Breast epithelium (tissue), 4 donors: ENCODE measurements at regions not wholly inside any gene's neighbourhood (a gene's known extent, or its start where the extent isn't known, plus 50 kb on each side); places are given as distances from the start of the nearest gene placed in this dataset.

Experiments
- DNase-seq, 2 donors: peaks; one replicate each; pipeline ENCODE4 v3.0.0-alpha.2; 2019; ENCODE audit warnings: low spot score in 2 of 2
- H3K27ac ChIP-seq, 2 donors: fragments of 200-600 bp; sonication (generic) in 1 of 2; one replicate each; pipeline ENCODE4 v1.5.1; 2016 to 2019; ENCODE audit warnings: mild to moderate bottlenecking in 1 of 2
- H3K27me3 ChIP-seq, 2 donors: fragments of 200-600 bp; sonication (generic) in 1 of 2; one replicate each; pipeline versions ENCODE4 v1.5.1 to v1.6.0; 2017 to 2019; ENCODE audit warnings: control low read depth in 1 of 2, mild to moderate bottlenecking in 1 of 2
- H3K36me3 ChIP-seq: fragments of 200-600 bp; one replicate; pipeline ENCODE4 v1.5.1; 2019
- H3K4me1 ChIP-seq, 2 donors: fragments of 200-600 bp; sonication (generic); one replicate each; pipeline ENCODE4 v1.5.1; 2016 to 2019; ENCODE audit warnings: control low read depth in 1 of 2
- H3K4me3 ChIP-seq, 3 donors: fragments of 200-600 bp; sonication (generic); 1 replicate in 2 of 3; 2 replicates in 1 of 3; pipeline ENCODE4 v1.5.1; 2016 to 2019; ENCODE audit warnings: mild to moderate bottlenecking in 3 of 3, moderate library complexity in 2 of 3
- H3K9me3 ChIP-seq, 2 donors: fragments of 200-600 bp; sonication (generic) in 1 of 2; one replicate each; pipeline ENCODE4 v1.5.1; 2016 to 2019; ENCODE audit warnings: control low read depth in 1 of 2
- POLR2A ChIP-seq: fragments of 450-650 bp; IDR thresholded peaks from one replicate; pipeline ENCODE4 v1.6.1; 2016; ENCODE audit warnings: antibody characterized with exemption, mild to moderate bottlenecking, moderate library complexity
- POLR2AphosphoS5 ChIP-seq, 3 donors: sonication (generic); formaldehyde crosslinking; IDR thresholded peaks; one replicate each; pipeline ENCODE4 v1.6.1; 2017; ENCODE audit warnings: antibody characterized with exemption in 3 of 3
- intact Hi-C: fragments of 100-400 bp; cut with DNase I; formaldehyde crosslinking; loops from one replicate; pipeline ENCODE4 v1.15.1; 2023; ENCODE audit warnings: low total_unique reads
- TF ChIP-seq, protein P1 (sequence below), 3 donors: fragments of 450-650 bp; IDR thresholded peaks; one replicate each; pipeline ENCODE4 v1.5.1; 2016 to 2017; ENCODE audit warnings: antibody characterized with exemption in 3 of 3, mild to moderate bottlenecking in 3 of 3, moderate library complexity in 3 of 3

DNA sequence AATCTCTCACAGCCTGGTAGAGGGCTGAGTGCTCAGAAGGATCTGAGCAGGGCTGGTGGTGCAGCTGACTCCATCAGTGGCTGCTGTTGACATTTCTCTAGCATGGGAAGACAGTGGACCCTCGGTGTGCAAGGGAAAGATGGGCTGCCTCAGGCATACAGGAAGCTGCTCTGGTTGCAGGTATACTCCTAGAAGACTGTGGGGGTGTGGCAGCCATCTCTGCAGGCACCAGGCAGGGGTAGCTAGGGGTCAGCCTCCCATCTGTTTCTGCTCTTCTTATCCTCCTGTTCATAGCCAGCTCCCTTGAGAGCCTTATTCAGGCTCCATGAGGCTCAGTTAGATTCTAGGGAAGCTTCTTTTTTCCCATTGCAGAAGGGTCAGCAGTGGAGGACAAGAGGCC lies 475.5 kb downstream of the TSHZ3 start:
- intact Hi-C loops = no loop called here
- Histone ChIP-seq H3K36me3 (no peaks in the 10 kb centered on the region), H3K4me3 (no peak overlapping the region), H3K27me3 (no peaks in the 10 kb centered on the region), H3K27ac (no peak overlapping the region), H3K4me1 (no peaks in the 10 kb centered on the region), H3K9me3 (no peaks in the 10 kb centered on the region)
- TF ChIP-seq POLR2A (no peak), POLR2AphosphoS5 (IDR thresholded peaks at IDR 0.05) (no peak)
- TF ChIP-seq, protein P1, sequence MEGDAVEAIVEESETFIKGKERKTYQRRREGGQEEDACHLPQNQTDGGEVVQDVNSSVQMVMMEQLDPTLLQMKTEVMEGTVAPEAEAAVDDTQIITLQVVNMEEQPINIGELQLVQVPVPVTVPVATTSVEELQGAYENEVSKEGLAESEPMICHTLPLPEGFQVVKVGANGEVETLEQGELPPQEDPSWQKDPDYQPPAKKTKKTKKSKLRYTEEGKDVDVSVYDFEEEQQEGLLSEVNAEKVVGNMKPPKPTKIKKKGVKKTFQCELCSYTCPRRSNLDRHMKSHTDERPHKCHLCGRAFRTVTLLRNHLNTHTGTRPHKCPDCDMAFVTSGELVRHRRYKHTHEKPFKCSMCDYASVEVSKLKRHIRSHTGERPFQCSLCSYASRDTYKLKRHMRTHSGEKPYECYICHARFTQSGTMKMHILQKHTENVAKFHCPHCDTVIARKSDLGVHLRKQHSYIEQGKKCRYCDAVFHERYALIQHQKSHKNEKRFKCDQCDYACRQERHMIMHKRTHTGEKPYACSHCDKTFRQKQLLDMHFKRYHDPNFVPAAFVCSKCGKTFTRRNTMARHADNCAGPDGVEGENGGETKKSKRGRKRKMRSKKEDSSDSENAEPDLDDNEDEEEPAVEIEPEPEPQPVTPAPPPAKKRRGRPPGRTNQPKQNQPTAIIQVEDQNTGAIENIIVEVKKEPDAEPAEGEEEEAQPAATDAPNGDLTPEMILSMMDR (IDR thresholded peaks at IDR 0.05) = no peak
- no peak for DNase-seq

DNA sequence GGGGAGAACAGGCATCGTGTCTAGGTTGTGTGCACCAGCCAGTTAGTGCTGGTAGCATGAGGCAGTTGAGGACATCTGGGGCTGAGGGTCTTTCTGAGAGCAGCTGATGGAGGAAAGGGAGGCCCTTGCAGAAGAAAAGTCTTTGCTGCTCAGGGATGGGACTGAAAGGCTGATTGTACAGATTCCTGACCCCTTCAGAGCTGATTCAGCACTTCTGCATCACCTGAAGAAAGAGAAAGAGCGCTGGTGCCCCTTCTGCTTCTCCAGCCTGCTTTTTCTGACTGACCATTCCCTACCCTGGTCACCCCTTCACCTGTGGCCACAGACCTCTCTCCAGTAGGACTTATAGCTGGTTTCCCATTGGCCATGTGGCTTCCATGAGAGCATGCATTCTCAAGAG lies 476.2 kb downstream of the TSHZ3 start:
- H3K36me3 ChIP-seq = no peaks in the 10 kb centered on the region
- no peaks in the 10 kb centered on the region for H3K4me1 ChIP-seq
- TF ChIP-seq POLR2AphosphoS5 (IDR thresholded peaks at IDR 0.05) (no peak), POLR2A (no peak)
- TF ChIP-seq, protein P1 (IDR thresholded peaks at IDR 0.05) = no peak
- no peak overlapping the region for H3K4me3 ChIP-seq
- DNase-seq = no peak
- no peaks in the 10 kb centered on the region for H3K9me3 ChIP-seq
- no peak overlapping the region for H3K27ac ChIP-seq
- intact Hi-C loops = no loop called here
- H3K27me3 ChIP-seq = no peaks in the 10 kb centered on the region

DNA sequence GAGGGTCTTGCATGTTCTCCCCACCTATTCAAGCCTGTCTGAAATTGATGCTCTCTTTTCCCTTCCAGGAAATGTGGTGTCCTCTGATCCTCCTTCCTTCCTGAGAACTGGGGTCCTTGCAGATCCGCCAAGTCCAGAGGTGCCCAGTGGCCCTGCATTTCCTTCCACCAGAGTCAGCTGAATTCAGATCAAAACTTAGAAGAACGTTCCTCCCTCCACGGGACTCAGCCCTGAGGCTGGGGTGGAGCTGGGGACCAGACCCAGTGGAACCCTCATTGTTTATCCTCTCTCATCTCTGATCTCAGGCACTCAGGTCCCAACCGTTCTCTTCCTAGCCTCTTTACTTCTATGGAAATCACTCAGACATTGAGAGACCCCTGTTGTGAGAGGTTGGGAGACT lies 477.3 kb downstream of the TSHZ3 start:
- Histone ChIP-seq H3K4me3 (no peak overlapping the region), H3K9me3 (no peaks in the 10 kb centered on the region), H3K4me1 (no peaks in the 10 kb centered on the region), H3K36me3 (no peaks in the 10 kb centered on the region), H3K27me3 (no peaks in the 10 kb centered on the region), H3K27ac (no peak overlapping the region)
- intact Hi-C loops = no loop called here
- TF ChIP-seq, protein P1 (IDR thresholded peaks at IDR 0.05) = no peak
- TF ChIP-seq POLR2AphosphoS5 (IDR thresholded peaks at IDR 0.05) (no peak), POLR2A (no peak)
- DNase-seq = no peak

DNA sequence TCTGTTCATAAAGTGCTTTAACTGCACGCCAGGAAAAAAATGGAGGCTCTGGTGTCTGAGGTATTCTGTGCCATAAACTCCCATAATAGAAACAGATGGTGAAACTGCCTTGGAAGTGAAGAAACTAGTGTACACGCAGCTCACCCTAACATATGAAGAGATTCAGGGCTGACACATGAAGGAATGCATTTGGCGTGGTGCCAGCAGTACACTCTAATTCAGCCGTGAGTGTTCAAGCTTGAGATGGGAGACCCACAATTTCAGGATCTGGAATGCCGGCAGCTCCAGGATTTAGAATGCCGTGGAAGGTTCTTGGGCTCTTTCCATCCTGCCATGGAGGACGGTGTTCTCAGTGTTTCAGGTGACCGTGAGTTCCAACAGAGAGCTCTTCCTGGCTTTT lies 478.4 kb downstream of the TSHZ3 start:
- Histone ChIP-seq H3K4me1 (no peaks in the 10 kb centered on the region), H3K27me3 (no peaks in the 10 kb centered on the region), H3K9me3 (no peaks in the 10 kb centered on the region), H3K4me3 (no peak overlapping the region), H3K36me3 (no peaks in the 10 kb centered on the region), H3K27ac (no peak overlapping the region)
- DNase-seq = no peak
- TF ChIP-seq POLR2A (no peak), POLR2AphosphoS5 (IDR thresholded peaks at IDR 0.05) (no peak)
- TF ChIP-seq, protein P1 (IDR thresholded peaks at IDR 0.05) = no peak
- intact Hi-C loops = no loop called here

DNA sequence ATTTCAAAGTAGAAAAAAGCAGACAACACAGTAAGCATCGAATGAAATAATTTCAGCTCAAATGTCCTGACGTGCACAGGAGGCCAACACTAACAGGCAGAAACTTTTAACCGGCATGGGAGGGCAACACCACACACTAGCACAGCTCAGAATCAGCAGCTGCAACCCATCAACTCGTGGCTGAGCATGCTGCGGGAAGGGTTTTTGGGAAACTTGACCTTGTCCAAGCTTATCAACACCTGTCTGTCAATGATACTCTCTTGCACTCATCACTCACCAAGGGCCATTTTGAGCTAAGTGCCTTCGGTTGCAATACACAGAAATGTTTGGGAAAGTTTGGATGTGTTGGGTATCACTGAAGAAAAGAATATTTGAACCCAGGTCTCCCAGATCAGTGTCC lies 483.7 kb downstream of the TSHZ3 start:
- intact Hi-C loops = no loop called here
- Histone ChIP-seq H3K4me1 (no peaks in the 10 kb centered on the region), H3K27me3 (no peaks in the 10 kb centered on the region), H3K4me3 (no peak overlapping the region), H3K9me3 (no peaks in the 10 kb centered on the region), H3K27ac (no peak overlapping the region), H3K36me3 (no peaks in the 10 kb centered on the region)
- DNase-seq = no peak
- TF ChIP-seq POLR2A (no peak), POLR2AphosphoS5 (IDR thresholded peaks at IDR 0.05) (no peak)
- TF ChIP-seq, protein P1 (IDR thresholded peaks at IDR 0.05) = no peak
